ENCODE measurements at regions not wholly inside any gene's neighbourhood (a gene's known extent, or its start where the extent isn't known, plus 50 kb on each side); places are given as distances from the start of the nearest gene placed in this dataset.

DNA sequence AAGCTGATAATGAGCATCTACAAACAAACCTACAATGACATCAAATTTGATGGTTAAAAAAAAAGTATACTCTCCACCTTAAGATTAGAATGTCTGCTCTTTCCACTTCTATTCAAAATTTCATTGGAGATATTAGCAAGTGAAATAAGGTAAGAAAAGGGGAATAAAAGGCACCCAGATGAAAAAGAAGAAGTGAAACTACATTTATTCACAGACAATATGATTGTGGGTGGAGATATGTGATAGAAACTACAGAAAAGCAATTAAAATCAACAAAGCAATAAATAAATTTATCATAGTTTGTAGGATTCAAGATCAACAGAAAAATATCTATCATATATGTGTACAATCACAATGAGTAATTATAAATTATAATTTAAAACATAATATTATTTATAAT is 395.1 kb upstream of the CCNH start:
- TF ChIP-seq EZH2 (IDR thresholded peaks at IDR 0.05): no peak
- no peak for TF ChIP-seq POLR2AphosphoS5 (IDR thresholded peaks at IDR 0.05; ENCODE audit: borderline replicate concordance, low read depth, low read length)
